ENCODE measurements at regions not wholly inside any gene's neighbourhood (a gene's known extent, or its start where the extent isn't known, plus 50 kb on each side); places are given as distances from the start of the nearest gene placed in this dataset.

GRCh38 chr6:71672876-71673275, 213.5 kb upstream of the RIMS1 start:
- no peak for ATAC-seq
- TF ChIP-seq PATZ1 (CRISPR knock-in tag; IDR thresholded peaks at IDR 0.05; ENCODE audit: borderline replicate concordance) (no peak), ZC3H10 (CRISPR knock-in tag; IDR thresholded peaks at IDR 0.05) (no peak), TOX (CRISPR knock-in tag; IDR thresholded peaks at IDR 0.05; ENCODE audit: borderline replicate concordance) (no peak), ZFP3 (CRISPR knock-in tag; IDR thresholded peaks at IDR 0.05) (no peak), TCF4 (CRISPR knock-in tag; IDR thresholded peaks at IDR 0.05; ENCODE audit: borderline replicate concordance) (no peak), SNAI2 (CRISPR knock-in tag; IDR thresholded peaks at IDR 0.05) (no peak)

- no peak for TF ChIP-seq ESRRG (CRISPR knock-in tag; IDR thresholded peaks at IDR 0.05)
- TF ChIP-seq POU6F1 (CRISPR knock-in tag; IDR thresholded peaks at IDR 0.05; ENCODE audit: borderline replicate concordance, low read depth) = no peak
- TF ChIP-seq ZFP30 (CRISPR knock-in tag; IDR thresholded peaks at IDR 0.05) = no peak
- TF ChIP-seq BACH2 (CRISPR knock-in tag; IDR thresholded peaks at IDR 0.05; ENCODE audit: borderline replicate concordance) = no peak
- TF ChIP-seq ZNF565 (CRISPR knock-in tag; conservative IDR thresholded peaks at IDR 0.05; ENCODE audit: low read depth) = no peak
- no peak for TF ChIP-seq TOX (CRISPR knock-in tag; IDR thresholded peaks at IDR 0.05; ENCODE audit: borderline replicate concordance)
- no peak for TF ChIP-seq PATZ1 (CRISPR knock-in tag; IDR thresholded peaks at IDR 0.05; ENCODE audit: borderline replicate concordance)
- TF ChIP-seq OSR1 (CRISPR knock-in tag; IDR thresholded peaks at IDR 0.05) = no peak
- no peak for TF ChIP-seq CSDC2 (CRISPR knock-in tag; IDR thresholded peaks at IDR 0.05)
- TF ChIP-seq TSHZ2 (CRISPR knock-in tag; IDR thresholded peaks at IDR 0.05) = no peak
- TF ChIP-seq ARNTL (CRISPR knock-in tag; IDR thresholded peaks at IDR 0.05; ENCODE audit: borderline replicate concordance, low read depth) = no peak
- no peak for TF ChIP-seq ZNF70 (CRISPR knock-in tag; IDR thresholded peaks at IDR 0.05)
- TF ChIP-seq TCF4 (CRISPR knock-in tag; IDR thresholded peaks at IDR 0.05; ENCODE audit: borderline replicate concordance) = no peak
- no peak for TF ChIP-seq GLIS3 (CRISPR knock-in tag; IDR thresholded peaks at IDR 0.05)
- TF ChIP-seq ISL1 (CRISPR knock-in tag; IDR thresholded peaks at IDR 0.05) = no peak
- no peak for TF ChIP-seq CREB5 (CRISPR knock-in tag; IDR thresholded peaks at IDR 0.05; ENCODE audit: low read depth)
- no peak for TF ChIP-seq RARB (CRISPR knock-in tag; IDR thresholded peaks at IDR 0.05)
- TF ChIP-seq ZC3H10 (CRISPR knock-in tag; IDR thresholded peaks at IDR 0.05) = no peak
- TF ChIP-seq CSRNP3 (CRISPR knock-in tag; IDR thresholded peaks at IDR 0.05) = no peak
Observed at GRCh38 chr6:71675386-71675785, 211.0 kb upstream of the RIMS1 start.

More at GRCh38 chr6:71675386-71675785, 211.0 kb upstream of the RIMS1 start:
- no peak for ATAC-seq

All from SK-N-SH treated with all-trans-retinoic acid at 6 μM for 48 hours (cell line).